Keratinocyte (primary cell): ENCODE measurements at regions not wholly inside any gene's neighbourhood (a gene's known extent, or its start where the extent isn't known, plus 50 kb on each side); places are given as distances from the start of the nearest gene placed in this dataset.

Experiments used
- DNase-seq: peaks from one replicate; pipeline ENCODE4 v3.0.0-alpha.2; 2011; ENCODE audit warnings: low read depth, missing footprints, low spot score
- FAIRE-seq: peaks from 2 replicates; lab custom pipeline; 2011; peaks lifted over from hg19 to GRCh38; lab: Jason Lieb, UNC
- H2AFZ ChIP-seq: 2 replicates; pipeline ENCODE4 v1.6.0; 2012; ENCODE audit warnings: low read length, control low read depth, inconsistent platforms; ENCODE audit not compliant: control insufficient read depth
- H3K27ac ChIP-seq: 2 replicates; pipeline ENCODE4 v1.5.1; 2011; ENCODE audit warnings: low read length; ENCODE audit not compliant: control insufficient read depth, insufficient read depth
- H3K27me3 ChIP-seq: 3 replicates; pipeline ENCODE4 v1.6.0; 2011; ENCODE audit warnings: low read length; ENCODE audit not compliant: control insufficient read depth, insufficient read depth; ENCODE audit errors: extremely low read depth
- H3K36me3 ChIP-seq, 2 experiments: 2 replicates in 1 of 2; 3 replicates in 1 of 2; pipeline ENCODE4 v1.5.1; 2011; ENCODE audit warnings: low read length in 2 of 2, mild to moderate bottlenecking in 1 of 2; ENCODE audit not compliant: control insufficient read depth in 2 of 2, insufficient read depth in 2 of 2; ENCODE audit errors: extremely low read depth in 1 of 2
- H3K4me1 ChIP-seq: 3 replicates; pipeline ENCODE4 v1.5.1; 2011; ENCODE audit warnings: low read length; ENCODE audit not compliant: control insufficient read depth, insufficient read depth; ENCODE audit errors: extremely low read depth
- H3K4me2 ChIP-seq: 3 replicates; pipeline ENCODE4 v1.6.0; 2011; ENCODE audit warnings: low read depth, low read length; ENCODE audit not compliant: control insufficient read depth, insufficient read depth; ENCODE audit errors: extremely low read depth
- H3K4me3 ChIP-seq, 3 experiments: fragments of 200-600 bp in 1 of 3; sonication (generic) in 1 of 3; 2 replicates in 2 of 3; 3 replicates in 1 of 3; pipeline ENCODE4 v1.5.1; 2011 to 2016; ENCODE audit warnings: low read length in 3 of 3, mild to moderate bottlenecking in 3 of 3, control low read depth in 2 of 3, inconsistent platforms in 1 of 3, low read depth in 1 of 3, mixed read lengths in 1 of 3, mixed run types in 1 of 3, moderate library complexity in 1 of 3; ENCODE audit not compliant: control insufficient read depth in 2 of 3, insufficient read depth in 2 of 3; ENCODE audit errors: extremely low read depth in 1 of 3
- H3K79me2 ChIP-seq: 2 replicates; pipeline ENCODE4 v1.6.0; 2012; ENCODE audit warnings: low read length; ENCODE audit not compliant: control insufficient read depth, insufficient read depth
- H3K9ac ChIP-seq: 3 replicates; pipeline ENCODE4 v1.6.0; 2011; ENCODE audit warnings: low read length; ENCODE audit not compliant: control insufficient read depth, insufficient read depth; ENCODE audit errors: extremely low read depth
- H3K9me1 ChIP-seq: 3 replicates; pipeline ENCODE4 v1.6.0; 2011; ENCODE audit warnings: low read length; ENCODE audit not compliant: control insufficient read depth, insufficient read depth; ENCODE audit errors: extremely low read depth
- H3K9me3 ChIP-seq: 2 replicates; pipeline ENCODE4 v1.5.1; 2012; ENCODE audit warnings: low read depth, low read length; ENCODE audit not compliant: control insufficient read depth
- H4K20me1 ChIP-seq: 3 replicates; pipeline ENCODE4 v1.6.0; 2011; ENCODE audit warnings: low read length; ENCODE audit not compliant: control insufficient read depth, insufficient read depth; ENCODE audit errors: extremely low read depth
- EZH2 ChIP-seq: IDR thresholded peaks from one replicate; pipeline ENCODE4 v1.6.1; 2012; ENCODE audit warnings: inconsistent platforms, mild to moderate bottlenecking, low read length, moderate library complexity
- dilution Hi-C: fragments of 300-500 bp; cut with MboI; formaldehyde crosslinking; loops from one replicate; pipeline ENCODE4 v1.7.0; 2020; ENCODE audit warnings: low sequenced_read_pairs; ENCODE audit not compliant: extremely low pct_ligation_motif_present
- TF ChIP-seq, protein P1 (sequence below), 3 experiments: IDR thresholded peaks in 1 of 3; conservative IDR thresholded peaks in 1 of 3; optimal IDR thresholded peaks in 1 of 3; 2 replicates in 2 of 3; 3 replicates in 1 of 3; pipeline versions ENCODE3 to v1.5.1; 2011; ENCODE audit warnings: low read length in 3 of 3, mild to moderate bottlenecking in 3 of 3, moderate library complexity in 2 of 3, control low read depth in 1 of 3, inconsistent platforms in 1 of 3; ENCODE audit not compliant: insufficient read depth in 2 of 3; ENCODE audit errors: extremely low read depth in 1 of 3

DNA sequence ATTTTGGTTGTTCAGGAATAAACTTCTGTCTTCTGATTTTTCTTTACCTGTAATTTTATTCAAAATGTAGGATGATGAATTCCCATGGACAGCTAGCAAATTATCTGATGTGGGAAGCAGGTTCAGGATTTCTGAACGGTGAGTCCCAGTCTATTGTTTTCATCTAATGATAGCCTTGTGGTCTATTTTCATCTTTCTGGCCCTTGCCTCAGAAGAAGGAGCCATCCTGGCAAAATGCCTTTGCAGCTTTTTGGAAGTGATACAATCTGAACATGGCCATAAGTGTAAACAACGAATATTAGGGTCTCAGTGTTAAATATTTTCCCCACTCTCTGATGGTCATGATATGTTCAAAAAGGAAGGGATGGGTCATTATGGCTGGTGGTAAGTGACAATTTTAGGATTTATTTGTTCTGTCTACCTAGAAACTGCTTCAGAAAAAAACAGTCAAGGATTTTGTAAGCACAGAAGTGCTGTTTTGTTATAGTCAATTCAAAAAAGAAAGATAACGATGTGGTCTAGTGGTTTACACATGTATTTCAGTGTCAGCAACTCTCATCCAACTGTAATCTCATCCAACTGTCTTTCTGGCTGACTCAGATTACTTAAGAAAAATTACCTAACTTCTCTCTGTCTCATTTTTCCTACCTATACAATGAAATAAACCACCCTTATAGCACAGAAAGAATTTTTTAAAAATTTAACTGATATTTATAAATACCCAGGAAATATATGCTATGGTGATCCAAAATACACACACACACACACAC is 272.6 kb upstream of the ERBB4 start:
- DNase-seq (peak; percentile 9), FAIRE-seq (peak; percentile 51)
- no peak for TF ChIP-seq EZH2
- TF ChIP-seq, protein P1, sequence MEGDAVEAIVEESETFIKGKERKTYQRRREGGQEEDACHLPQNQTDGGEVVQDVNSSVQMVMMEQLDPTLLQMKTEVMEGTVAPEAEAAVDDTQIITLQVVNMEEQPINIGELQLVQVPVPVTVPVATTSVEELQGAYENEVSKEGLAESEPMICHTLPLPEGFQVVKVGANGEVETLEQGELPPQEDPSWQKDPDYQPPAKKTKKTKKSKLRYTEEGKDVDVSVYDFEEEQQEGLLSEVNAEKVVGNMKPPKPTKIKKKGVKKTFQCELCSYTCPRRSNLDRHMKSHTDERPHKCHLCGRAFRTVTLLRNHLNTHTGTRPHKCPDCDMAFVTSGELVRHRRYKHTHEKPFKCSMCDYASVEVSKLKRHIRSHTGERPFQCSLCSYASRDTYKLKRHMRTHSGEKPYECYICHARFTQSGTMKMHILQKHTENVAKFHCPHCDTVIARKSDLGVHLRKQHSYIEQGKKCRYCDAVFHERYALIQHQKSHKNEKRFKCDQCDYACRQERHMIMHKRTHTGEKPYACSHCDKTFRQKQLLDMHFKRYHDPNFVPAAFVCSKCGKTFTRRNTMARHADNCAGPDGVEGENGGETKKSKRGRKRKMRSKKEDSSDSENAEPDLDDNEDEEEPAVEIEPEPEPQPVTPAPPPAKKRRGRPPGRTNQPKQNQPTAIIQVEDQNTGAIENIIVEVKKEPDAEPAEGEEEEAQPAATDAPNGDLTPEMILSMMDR (optimal IDR thresholded peaks at IDR 0.05 in 1 of 3, IDR thresholded peaks at IDR 0.05 in 1 of 3, conservative IDR thresholded peaks at IDR 0.05 in 1 of 3; ENCODE audit: extremely low read depth in 1 of 3, insufficient read depth in 2 of 3, low read length in 3 of 3), result no peak
- no peaks in the 10 kb centered on the region for H3K79me2 ChIP-seq
- H3K4me1 ChIP-seq, result peaks cover 6% of the 10 kb centered on the region
- H4K20me1 ChIP-seq, result no peaks in the 10 kb centered on the region
- no peak overlapping the region for H3K9ac ChIP-seq
- H3K9me1 ChIP-seq, result no peaks in the 10 kb centered on the region
- no peak overlapping the region for H3K4me2 ChIP-seq
- H3K36me3 ChIP-seq, result no peaks in the 10 kb centered on the region
- no peaks in the 10 kb centered on the region for H3K9me3 ChIP-seq
- H3K27ac ChIP-seq, result no peak overlapping the region
- no peak overlapping the region for H2AFZ ChIP-seq
- dilution Hi-C loops, result no loop called here
- no peak overlapping the region for H3K4me3 ChIP-seq
- no peaks in the 10 kb centered on the region for H3K27me3 ChIP-seq

DNA sequence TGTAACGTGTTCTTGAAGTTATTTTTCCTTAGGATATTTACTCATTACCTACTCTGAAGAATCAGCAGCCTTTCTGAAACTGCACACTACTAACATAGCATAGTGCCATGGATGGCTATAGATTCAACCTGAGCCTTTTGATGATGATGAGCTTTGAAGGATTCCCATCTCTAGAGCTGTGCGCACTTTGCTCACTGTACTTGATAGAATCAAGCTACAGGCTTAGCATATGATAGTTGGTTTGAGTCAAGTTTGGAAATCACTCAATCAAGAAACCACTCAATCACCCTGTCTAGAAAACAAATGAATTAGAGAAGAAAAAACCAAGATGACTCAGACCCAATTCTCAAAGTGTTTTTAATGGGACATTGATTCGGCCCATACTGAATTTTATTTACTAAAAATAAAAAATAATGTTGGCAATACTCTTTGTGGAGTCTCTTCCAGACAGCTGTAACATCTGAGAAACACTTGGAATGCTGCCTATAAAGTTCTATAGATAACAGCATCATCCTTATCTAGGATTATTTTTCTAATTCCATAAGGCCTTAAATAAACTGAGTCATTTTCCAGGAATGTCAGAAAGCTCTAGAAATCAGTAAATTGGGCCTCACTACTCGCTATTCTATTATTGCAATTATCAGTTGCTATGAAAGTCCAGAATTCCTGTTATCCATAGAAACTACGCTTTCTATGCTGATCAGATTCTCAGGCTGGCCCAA is 259.0 kb upstream of the ERBB4 start:
- Histone ChIP-seq H3K9ac (no peak overlapping the region), H3K27me3 (no peaks in the 10 kb centered on the region), H3K4me1 (peaks cover 7% of the 10 kb centered on the region), H3K4me3 (no peak overlapping the region), H2AFZ (no peak overlapping the region), H3K4me2 (no peak overlapping the region), H3K36me3 (no peaks in the 10 kb centered on the region), H3K79me2 (no peaks in the 10 kb centered on the region), H4K20me1 (no peaks in the 10 kb centered on the region), H3K27ac (no peak overlapping the region), H3K9me3 (no peaks in the 10 kb centered on the region), H3K9me1 (no peaks in the 10 kb centered on the region)
- no peak for FAIRE-seq
- dilution Hi-C loops, result no loop called here
- DNase-seq, result no peak
- TF ChIP-seq, protein P1 (optimal IDR thresholded peaks at IDR 0.05 in 1 of 3, IDR thresholded peaks at IDR 0.05 in 1 of 3, conservative IDR thresholded peaks at IDR 0.05 in 1 of 3; ENCODE audit: extremely low read depth in 1 of 3, insufficient read depth in 2 of 3, low read length in 3 of 3), result no peak
- no peak for TF ChIP-seq EZH2
